ENCODE measurements at regions not wholly inside any gene's neighbourhood (a gene's known extent, or its start where the extent isn't known, plus 50 kb on each side); places are given as distances from the start of the nearest gene placed in this dataset.

DNA sequence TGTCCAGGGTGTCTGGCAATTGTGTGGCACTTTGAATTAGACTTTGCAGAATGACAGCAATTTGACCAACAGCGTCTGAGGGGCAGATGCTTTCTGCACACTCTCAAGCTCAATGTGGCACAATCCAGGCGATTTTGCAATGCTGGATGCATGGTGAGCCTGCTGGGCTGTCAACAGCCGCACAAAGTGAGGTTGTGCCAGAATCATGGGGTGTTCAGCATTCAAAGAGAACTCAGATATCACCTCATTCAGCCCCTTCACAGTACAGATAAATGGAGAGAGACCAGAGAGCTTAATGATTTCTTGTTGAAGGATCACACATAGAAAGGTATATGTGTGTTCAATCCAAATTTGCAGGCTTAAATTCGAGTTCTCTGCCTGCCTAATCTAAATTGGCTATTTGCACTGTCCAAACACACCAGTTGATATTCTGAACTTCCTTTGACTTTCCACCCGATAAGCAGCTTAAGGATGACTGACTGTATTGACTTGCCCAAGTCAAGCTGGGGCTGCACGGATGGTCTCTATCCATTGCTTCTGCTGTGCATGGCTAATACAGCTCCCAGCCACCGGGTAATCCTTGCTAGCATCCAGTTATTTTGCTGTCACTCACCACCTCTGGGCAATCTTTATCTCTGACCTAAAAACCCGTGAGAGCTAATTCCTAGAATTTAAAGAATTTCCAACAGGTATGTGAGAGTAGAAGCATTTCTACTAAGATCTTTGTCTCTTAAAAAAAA, 157.9 kb upstream of the TAS2R1 start:
- Histone ChIP-seq H3K36me3 (no peaks in the 10 kb centered on the region), H3K27ac (no peak overlapping the region), H3K27me3 (replicated peaks in 1 of 7) (no peaks in the 10 kb centered on the region), H3K4me1 (no peaks in the 10 kb centered on the region), H3K9me3 (no peaks in the 10 kb centered on the region), H3K4me3 (no peak overlapping the region)
- WGBS, 5 donors: 66 to 78% (median 71%) methylated on average over 8 of the region's 8 CpGs
- intact Hi-C loops (cut with DNase I; ENCODE audit: low total_unique reads): no loop called here
- TF ChIP-seq CTCF (IDR thresholded peaks at IDR 0.05 in 8 of 11, conservative IDR thresholded peaks at IDR 0.05 in 3 of 11) (no peak), POLR2A (IDR thresholded peaks at IDR 0.05) (no peak), POLR2AphosphoS5 (IDR thresholded peaks at IDR 0.05) (no peak)
- DNase-seq: no peak

DNA sequence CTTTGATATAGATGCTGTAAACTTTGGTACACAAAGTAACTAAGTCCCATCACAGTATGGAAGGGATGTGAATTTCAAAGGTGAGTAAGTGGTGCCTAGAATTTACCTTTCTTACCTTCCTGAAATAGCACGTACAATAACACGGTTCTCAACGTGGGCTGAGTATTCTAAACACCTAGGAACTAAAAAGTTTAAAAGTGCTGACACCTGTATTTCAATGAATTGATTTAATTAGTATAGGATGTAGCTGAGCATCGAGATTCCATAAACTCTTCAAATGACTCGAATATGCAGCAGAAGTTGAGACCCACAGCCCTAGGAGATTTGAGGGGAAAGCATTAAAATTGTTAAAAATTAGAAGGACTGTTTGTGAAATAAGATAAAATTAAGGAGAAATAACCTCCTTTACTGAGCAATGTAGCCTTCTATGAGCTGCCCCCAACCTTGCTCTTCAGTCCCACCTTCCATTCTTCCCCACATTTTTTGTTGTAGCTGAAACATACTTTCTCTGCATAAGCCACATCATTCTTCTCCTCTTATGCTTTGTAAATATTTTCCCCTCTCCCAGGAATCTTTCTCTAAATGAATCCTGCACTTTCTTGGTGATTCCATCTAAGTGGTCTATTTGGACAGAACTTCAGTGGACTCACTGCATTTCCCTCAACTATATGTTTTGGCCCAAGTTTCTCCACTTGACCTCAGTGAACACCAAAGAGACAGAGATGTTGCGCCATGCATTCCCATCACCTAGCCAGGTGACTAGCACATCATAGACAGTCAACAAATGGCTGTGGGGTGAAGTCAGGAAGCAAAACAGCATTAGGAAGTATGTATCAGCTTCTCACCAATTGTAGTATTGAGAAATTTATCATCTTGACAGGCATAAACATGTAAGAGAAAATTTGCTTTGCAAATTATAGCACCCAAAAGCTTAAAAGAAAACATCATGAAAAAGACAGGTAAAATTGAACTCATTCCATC, 156.5 kb upstream of the TAS2R1 start:
- Histone ChIP-seq H3K27me3 (replicated peaks in 1 of 7) (no peaks in the 10 kb centered on the region), H3K36me3 (no peaks in the 10 kb centered on the region), H3K4me3 (no peak overlapping the region), H3K27ac (no peak overlapping the region), H3K9me3 (peaks cover 0 to 7% (median 0%) of the 10 kb centered on the region in 8 donors), H3K4me1 (no peaks in the 10 kb centered on the region)
- WGBS, 5 donors: 77 to 84% (median 81%) methylated on average over 6 of the region's 6 CpGs
- intact Hi-C loops (cut with DNase I; ENCODE audit: low total_unique reads): no loop called here
- no peak for TF ChIP-seq POLR2A (IDR thresholded peaks at IDR 0.05)
- no peak for TF ChIP-seq CTCF (IDR thresholded peaks at IDR 0.05 in 8 of 11, conservative IDR thresholded peaks at IDR 0.05 in 3 of 11)
- TF ChIP-seq POLR2AphosphoS5 (IDR thresholded peaks at IDR 0.05): no peak
- DNase-seq: no peak

DNA sequence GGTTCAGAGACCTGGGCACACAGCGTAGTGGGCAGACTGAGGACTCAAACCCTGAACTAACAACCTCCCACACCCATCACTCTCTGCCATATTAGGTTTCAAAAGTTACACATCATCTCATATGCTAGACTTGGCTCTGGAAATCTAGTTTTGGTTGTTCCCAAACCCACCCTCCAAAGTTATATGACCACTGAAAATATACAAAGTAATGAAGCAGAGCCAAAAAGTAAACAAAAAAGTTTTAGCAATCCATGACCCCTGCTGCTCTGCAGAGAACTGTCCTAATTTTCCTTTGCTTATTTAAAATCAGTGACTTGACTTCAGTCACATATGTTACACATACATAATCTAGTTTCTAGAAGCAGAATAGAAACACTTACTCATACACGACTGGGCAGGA, 155.6 kb upstream of the TAS2R1 start:
- Histone ChIP-seq H3K9me3 (peaks cover 0 to 16% (median 1%) of the 10 kb centered on the region in 8 donors), H3K27ac (no peak overlapping the region), H3K27me3 (replicated peaks in 1 of 7) (no peaks in the 10 kb centered on the region), H3K4me3 (no peak overlapping the region), H3K4me1 (no peaks in the 10 kb centered on the region), H3K36me3 (no peaks in the 10 kb centered on the region)
- intact Hi-C loops (cut with DNase I; ENCODE audit: low total_unique reads): no loop called here
- TF ChIP-seq POLR2AphosphoS5 (IDR thresholded peaks at IDR 0.05) (no peak), POLR2A (IDR thresholded peaks at IDR 0.05) (no peak), CTCF (IDR thresholded peaks at IDR 0.05 in 8 of 11, conservative IDR thresholded peaks at IDR 0.05 in 3 of 11) (no peak)
- 42 to 78% (median 59%) methylated on average over 2 of the region's 2 CpGs for WGBS, 5 donors
- DNase-seq: no peak

DNA sequence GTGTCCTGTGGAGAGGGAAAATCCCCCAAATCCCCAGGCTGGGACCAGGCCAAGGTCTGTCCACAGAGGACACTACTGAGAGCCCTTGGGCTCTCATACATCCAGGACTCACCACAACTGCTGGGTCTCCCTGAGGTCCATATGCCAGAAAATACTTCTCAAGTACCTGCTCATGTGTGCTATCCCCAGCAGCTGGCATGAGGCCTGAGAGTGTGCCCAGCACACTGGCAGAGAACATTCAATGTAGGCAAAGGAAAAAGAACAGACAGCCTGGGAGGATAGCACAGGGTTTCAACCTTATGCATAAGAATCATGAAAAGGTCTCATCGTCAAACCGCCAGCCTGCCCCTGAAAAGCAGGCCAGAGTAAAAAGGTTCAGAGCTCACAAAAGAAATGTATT, 154.1 kb upstream of the TAS2R1 start:
- no peak for DNase-seq
- intact Hi-C loops (cut with DNase I; ENCODE audit: low total_unique reads): no loop called here
- Histone ChIP-seq H3K4me3 (no peak overlapping the region), H3K27me3 (replicated peaks in 1 of 7) (no peaks in the 10 kb centered on the region), H3K27ac (no peak overlapping the region), H3K4me1 (no peaks in the 10 kb centered on the region), H3K9me3 (peaks cover 0 to 23% (median 8%) of the 10 kb centered on the region in 8 donors), H3K36me3 (no peaks in the 10 kb centered on the region)
- WGBS, 5 donors: 92 to 100% (median 97%) methylated on average over 2 of the region's 2 CpGs
- TF ChIP-seq POLR2A (IDR thresholded peaks at IDR 0.05): no peak
- TF ChIP-seq CTCF (IDR thresholded peaks at IDR 0.05 in 8 of 11, conservative IDR thresholded peaks at IDR 0.05 in 3 of 11): no peak
- TF ChIP-seq POLR2AphosphoS5 (IDR thresholded peaks at IDR 0.05): no peak
